CD4-positive, alpha-beta memory T cell (primary cell): ENCODE measurements at regions not wholly inside any gene's neighbourhood (a gene's known extent, or its start where the extent isn't known, plus 50 kb on each side); places are given as distances from the start of the nearest gene placed in this dataset.
"Not testable (repeated sequence)": the region's sequence is repeated elsewhere in the genome, so short reads cannot be mapped to it uniquely, and the experiment has no call there.

Experiments
- CTCF ChIA-PET: fragments of 350-600 bp; sonication (Branson Sonifier 250); formaldehyde crosslinking; loops from one replicate; lab custom pipeline; 2021; ENCODE audit warnings: inconsistent platforms; ENCODE audit not compliant: partially characterized antibody; lab: Charles Lee
- POLR2A ChIA-PET: fragments of 350-600 bp; sonication (Branson Sonifier 250); formaldehyde crosslinking; loops from one replicate; lab custom pipeline; 2021; ENCODE audit not compliant: partially characterized antibody; lab: Charles Lee
- DNase-seq, 5 donors: peaks; one replicate each; pipeline versions ENCODE4 v3.0.0 to v3.0.0-alpha.2; 2020 to 2022; ENCODE audit warnings: mixed read lengths in 1 of 5
- H3K27ac ChIP-seq: one replicate; pipeline ENCODE4 v1.7.0; 2013; ENCODE audit warnings: low read depth, low read length
- H3K27me3 ChIP-seq: 2 replicates; pipeline ENCODE4 v1.7.0; 2013; ENCODE audit warnings: mild to moderate bottlenecking, low read length, moderate library complexity; ENCODE audit not compliant: insufficient read depth
- H3K36me3 ChIP-seq: 2 replicates; pipeline ENCODE4 v1.7.0; 2013; ENCODE audit warnings: mild to moderate bottlenecking, low read length, moderate library complexity; ENCODE audit not compliant: insufficient read depth
- H3K4me1 ChIP-seq: 2 replicates; pipeline ENCODE4 v1.7.0; 2013; ENCODE audit warnings: mild to moderate bottlenecking, low read length, moderate library complexity; ENCODE audit not compliant: insufficient read depth
- H3K4me3 ChIP-seq, 2 donors: one replicate each; pipeline ENCODE4 v1.7.0; 2013; ENCODE audit warnings: low read length in 2 of 2, mild to moderate bottlenecking in 1 of 2
- H3K9me3 ChIP-seq, 2 donors: one replicate each; pipeline ENCODE4 v1.7.0; 2013; ENCODE audit warnings: low read length in 2 of 2, control low read depth in 1 of 2; ENCODE audit not compliant: control insufficient read depth in 1 of 2
- H3K27ac Mint-ChIP-seq, 7 donors: one replicate each; pipeline ENCODE4 v1.8.0; 2020 to 2021; ENCODE audit warnings: mixed read lengths in 7 of 7, mild to moderate bottlenecking in 6 of 7, inconsistent platforms in 3 of 7, moderate library complexity in 3 of 7
- H3K27me3 Mint-ChIP-seq, 2 donors: one replicate each; pipeline ENCODE4 v1.8.0; 2020 to 2021; ENCODE audit warnings: mixed read lengths in 2 of 2
- H3K36me3 Mint-ChIP-seq, 2 donors: one replicate each; pipeline ENCODE4 v1.8.0; 2020 to 2021; ENCODE audit warnings: mixed read lengths in 2 of 2, inconsistent platforms in 1 of 2, mild to moderate bottlenecking in 1 of 2
- H3K4me1 Mint-ChIP-seq, 4 donors: one replicate each; pipeline ENCODE4 v1.8.0; 2020 to 2021; ENCODE audit warnings: mixed read lengths in 4 of 4, mild to moderate bottlenecking in 1 of 4
- H3K4me3 Mint-ChIP-seq, 8 donors: one replicate each; pipeline ENCODE4 v1.8.0; 2020 to 2021; ENCODE audit warnings: mixed read lengths in 8 of 8, mild to moderate bottlenecking in 7 of 8, moderate library complexity in 6 of 8, inconsistent platforms in 3 of 8
- H3K9me3 Mint-ChIP-seq, 8 donors: one replicate each; pipeline ENCODE4 v1.8.0; 2020 to 2021; ENCODE audit warnings: mixed read lengths in 8 of 8, mild to moderate bottlenecking in 5 of 8, inconsistent platforms in 3 of 8, moderate library complexity in 1 of 8
- intact Hi-C: fragments of 100-400 bp; cut with micrococcal nuclease; formaldehyde crosslinking; loops from one replicate; pipeline ENCODE4 v1.15.1; 2023

- Mint-ChIP-seq H3K9me3 (peaks cover 0 to 3% (median 0%) of the 10 kb centered on the region in 8 donors), H3K4me3 (no peak overlapping the region), H3K27ac (no peak overlapping the region), H3K27me3 (peaks cover 4 to 17% of the 10 kb centered on the region in 2 donors), H3K36me3 (no peaks in the 10 kb centered on the region), H3K4me1 (no peaks in the 10 kb centered on the region)
- no peaks in the 10 kb centered on the region for H3K9me3 ChIP-seq
- H3K4me3 ChIP-seq: no peak overlapping the region
- ChIA-PET POLR2A (no interaction called here), CTCF (no interaction called here)
- no peaks in the 10 kb centered on the region for H3K27me3 ChIP-seq
- intact Hi-C loops: no loop called here
- H3K27ac ChIP-seq: no peak overlapping the region
- no peak for DNase-seq
- H3K36me3 ChIP-seq: no peaks in the 10 kb centered on the region
- no peaks in the 10 kb centered on the region for H3K4me1 ChIP-seq
Measured at GRCh38 chr1:115506518-115506917, 135.3 kb upstream of the VANGL1 start.

GRCh38 chr1:115505148-115505571, 136.6 kb upstream of the VANGL1 start:
- CTCF ChIA-PET: no interaction called here
- Mint-ChIP-seq H3K4me3 (no peak overlapping the region), H3K27me3 (peaks cover 4 to 17% of the 10 kb centered on the region in 2 donors), H3K4me1 (no peaks in the 10 kb centered on the region), H3K36me3 (no peaks in the 10 kb centered on the region), H3K27ac (no peak overlapping the region), H3K9me3 (peaks cover 0 to 3% (median 0%) of the 10 kb centered on the region in 8 donors)
- intact Hi-C loops: no loop called here
- no peaks in the 10 kb centered on the region for H3K36me3 ChIP-seq
- POLR2A ChIA-PET: no interaction called here
- H3K9me3 ChIP-seq: no peaks in the 10 kb centered on the region
- no peak for DNase-seq
- no peaks in the 10 kb centered on the region for H3K27me3 ChIP-seq
- H3K4me3 ChIP-seq: no peak overlapping the region
- H3K4me1 ChIP-seq: no peaks in the 10 kb centered on the region
- H3K27ac ChIP-seq: no peak overlapping the region

- H3K4me3 Mint-ChIP-seq, H3K36me3 Mint-ChIP-seq, DNase-seq, H3K27ac ChIP-seq, CTCF ChIA-PET, H3K9me3 ChIP-seq, H3K27ac Mint-ChIP-seq, H3K9me3 Mint-ChIP-seq, H3K4me1 ChIP-seq, H3K27me3 ChIP-seq, H3K4me1 Mint-ChIP-seq, intact Hi-C loops, H3K36me3 ChIP-seq, POLR2A ChIA-PET, H3K4me3 ChIP-seq: not testable (repeated sequence)
- H3K27me3 Mint-ChIP-seq: peaks cover 4 to 13% of the 10 kb centered on the region in 2 donors
Measured at GRCh38 chr1:115502183-115502582, 139.6 kb upstream of the VANGL1 start.

GRCh38 chr1:115501476-115501875, 140.3 kb upstream of the VANGL1 start:
- Histone ChIP-seq H3K9me3 (no peaks in the 10 kb centered on the region), H3K27me3 (no peaks in the 10 kb centered on the region), H3K27ac (no peak overlapping the region), H3K36me3 (no peaks in the 10 kb centered on the region), H3K4me3 (no peak overlapping the region), H3K4me1 (no peaks in the 10 kb centered on the region)
- no peak for DNase-seq
- intact Hi-C loops: no loop called here
- H3K36me3 Mint-ChIP-seq: no peaks in the 10 kb centered on the region
- no peaks in the 10 kb centered on the region for H3K4me1 Mint-ChIP-seq
- H3K27me3 Mint-ChIP-seq: peaks cover under 1 to 10% of the 10 kb centered on the region in 2 donors
- peaks cover 0 to 3% (median 0%) of the 10 kb centered on the region in 8 donors for H3K9me3 Mint-ChIP-seq
- H3K27ac Mint-ChIP-seq: no peak overlapping the region
- ChIA-PET POLR2A (no interaction called here), CTCF (no interaction called here)
- H3K4me3 Mint-ChIP-seq: no peak overlapping the region

- H3K4me3 ChIP-seq: no peak overlapping the region
- H3K36me3 ChIP-seq: no peaks in the 10 kb centered on the region
- Mint-ChIP-seq H3K36me3 (no peaks in the 10 kb centered on the region), H3K27me3 (peaks cover 0 to 4% of the 10 kb centered on the region in 2 donors), H3K27ac (no peak overlapping the region), H3K9me3 (peaks cover 0 to 2% (median 0%) of the 10 kb centered on the region in 8 donors), H3K4me3 (no peak overlapping the region), H3K4me1 (no peaks in the 10 kb centered on the region)
- intact Hi-C loops: no loop called here
- no peak for DNase-seq
- H3K4me1 ChIP-seq: no peaks in the 10 kb centered on the region
- POLR2A ChIA-PET: no interaction called here
- CTCF ChIA-PET: no interaction called here
- H3K9me3 ChIP-seq: no peaks in the 10 kb centered on the region
- no peaks in the 10 kb centered on the region for H3K27me3 ChIP-seq
- no peak overlapping the region for H3K27ac ChIP-seq
Measured at GRCh38 chr1:115499253-115499652, 142.5 kb upstream of the VANGL1 start.

- intact Hi-C loops: no loop called here
Measured at GRCh38 chr1:115496904-115497527, 144.8 kb upstream of the VANGL1 start.

GRCh38 chr1:115495625-115496024, 146.1 kb upstream of the VANGL1 start:
- Histone ChIP-seq H3K9me3 (no peaks in the 10 kb centered on the region), H3K36me3 (no peaks in the 10 kb centered on the region), H3K4me1 (no peaks in the 10 kb centered on the region), H3K4me3 (no peak overlapping the region), H3K27ac (no peak overlapping the region), H3K27me3 (no peaks in the 10 kb centered on the region)
- H3K4me3 Mint-ChIP-seq: no peak overlapping the region
- CTCF ChIA-PET: no interaction called here
- no peak overlapping the region for H3K27ac Mint-ChIP-seq
- no peaks in the 10 kb centered on the region for H3K36me3 Mint-ChIP-seq
- no peaks in the 10 kb centered on the region for H3K27me3 Mint-ChIP-seq
- POLR2A ChIA-PET: no interaction called here
- H3K9me3 Mint-ChIP-seq: peaks cover 0 to 2% (median 0%) of the 10 kb centered on the region in 8 donors
- no peaks in the 10 kb centered on the region for H3K4me1 Mint-ChIP-seq
- intact Hi-C loops: no loop called here
- DNase-seq: no peak

More at GRCh38 chr1:115496904-115497527, 144.8 kb upstream of the VANGL1 start:
- H3K27me3 Mint-ChIP-seq: no peaks in the 10 kb centered on the region
- Histone ChIP-seq H3K36me3 (no peaks in the 10 kb centered on the region), H3K27ac (no peak overlapping the region), H3K27me3 (no peaks in the 10 kb centered on the region), H3K4me1 (no peaks in the 10 kb centered on the region), H3K9me3 (no peaks in the 10 kb centered on the region), H3K4me3 (no peak overlapping the region)
- DNase-seq: no peak
- H3K9me3 Mint-ChIP-seq: peaks cover 0 to 2% (median 0%) of the 10 kb centered on the region in 8 donors
- ChIA-PET POLR2A (no interaction called here), CTCF (no interaction called here)
- H3K4me1 Mint-ChIP-seq: no peaks in the 10 kb centered on the region
- no peak overlapping the region for H3K27ac Mint-ChIP-seq
- H3K4me3 Mint-ChIP-seq: no peak overlapping the region
- H3K36me3 Mint-ChIP-seq: no peaks in the 10 kb centered on the region
